ENCODE measurements at regions not wholly inside any gene's neighbourhood (a gene's known extent, or its start where the extent isn't known, plus 50 kb on each side); places are given as distances from the start of the nearest gene placed in this dataset.

DNA sequence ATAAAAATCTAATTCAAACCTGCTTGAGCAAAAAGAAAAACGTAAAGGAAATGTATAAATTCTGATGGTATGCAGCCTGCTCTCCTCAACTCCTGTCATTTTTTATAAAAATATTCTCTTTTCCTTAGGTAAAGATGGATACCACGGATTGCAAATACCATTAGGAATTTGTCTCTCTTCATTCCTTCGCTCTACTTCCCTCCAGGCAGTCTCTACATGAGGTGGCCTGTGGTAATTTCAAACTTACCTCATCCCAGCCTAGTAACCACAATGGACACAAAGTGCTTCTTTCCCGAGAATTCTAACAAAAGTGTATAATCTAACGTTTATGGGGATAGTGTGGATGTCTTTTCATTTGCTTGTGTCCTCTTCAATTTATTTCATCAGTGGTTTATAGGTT, 239.5 kb upstream of the LRRC7 start:
- Histone ChIP-seq H3K27ac (no peak overlapping the region), H3K36me3 (no peaks in the 10 kb centered on the region), H3K9me3 (no peaks in the 10 kb centered on the region), H3K4me3 (no peak overlapping the region), H3K27me3 (no peaks in the 10 kb centered on the region), H3K4me1 (no peaks in the 10 kb centered on the region)
- TF ChIP-seq, protein P1, sequence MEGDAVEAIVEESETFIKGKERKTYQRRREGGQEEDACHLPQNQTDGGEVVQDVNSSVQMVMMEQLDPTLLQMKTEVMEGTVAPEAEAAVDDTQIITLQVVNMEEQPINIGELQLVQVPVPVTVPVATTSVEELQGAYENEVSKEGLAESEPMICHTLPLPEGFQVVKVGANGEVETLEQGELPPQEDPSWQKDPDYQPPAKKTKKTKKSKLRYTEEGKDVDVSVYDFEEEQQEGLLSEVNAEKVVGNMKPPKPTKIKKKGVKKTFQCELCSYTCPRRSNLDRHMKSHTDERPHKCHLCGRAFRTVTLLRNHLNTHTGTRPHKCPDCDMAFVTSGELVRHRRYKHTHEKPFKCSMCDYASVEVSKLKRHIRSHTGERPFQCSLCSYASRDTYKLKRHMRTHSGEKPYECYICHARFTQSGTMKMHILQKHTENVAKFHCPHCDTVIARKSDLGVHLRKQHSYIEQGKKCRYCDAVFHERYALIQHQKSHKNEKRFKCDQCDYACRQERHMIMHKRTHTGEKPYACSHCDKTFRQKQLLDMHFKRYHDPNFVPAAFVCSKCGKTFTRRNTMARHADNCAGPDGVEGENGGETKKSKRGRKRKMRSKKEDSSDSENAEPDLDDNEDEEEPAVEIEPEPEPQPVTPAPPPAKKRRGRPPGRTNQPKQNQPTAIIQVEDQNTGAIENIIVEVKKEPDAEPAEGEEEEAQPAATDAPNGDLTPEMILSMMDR (IDR thresholded peaks at IDR 0.05), result no peak
- no peak for TF ChIP-seq POLR2A (IDR thresholded peaks at IDR 0.05)
- no peak for DNase-seq

DNA sequence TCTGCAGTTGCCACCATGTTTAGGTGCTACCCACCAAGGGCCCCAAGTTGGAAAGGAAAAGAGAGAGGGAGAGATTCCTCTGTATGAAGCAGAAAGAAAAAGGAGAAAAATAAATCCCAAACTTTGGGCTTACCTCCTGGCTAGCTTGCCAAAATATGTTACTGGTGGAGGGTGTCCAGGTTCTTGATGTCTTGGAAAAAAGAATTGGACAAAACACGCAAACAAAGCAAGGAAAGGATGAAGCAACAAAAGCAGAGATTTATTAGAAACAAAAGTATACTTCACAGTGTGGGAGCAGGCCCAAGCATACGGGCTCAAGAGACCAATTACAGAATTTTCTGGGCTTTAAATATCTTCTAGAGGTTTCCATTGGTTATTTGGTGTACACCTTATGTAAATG, 204.5 kb upstream of the LRRC7 start:
- Histone ChIP-seq H3K36me3 (no peaks in the 10 kb centered on the region), H3K27me3 (no peaks in the 10 kb centered on the region), H3K9me3 (no peaks in the 10 kb centered on the region), H3K27ac (no peak overlapping the region), H3K4me1 (no peaks in the 10 kb centered on the region), H3K4me3 (no peak overlapping the region)
- TF ChIP-seq, protein P1 (IDR thresholded peaks at IDR 0.05), result no peak
- TF ChIP-seq POLR2A (IDR thresholded peaks at IDR 0.05), result no peak
- no peak for DNase-seq

DNA sequence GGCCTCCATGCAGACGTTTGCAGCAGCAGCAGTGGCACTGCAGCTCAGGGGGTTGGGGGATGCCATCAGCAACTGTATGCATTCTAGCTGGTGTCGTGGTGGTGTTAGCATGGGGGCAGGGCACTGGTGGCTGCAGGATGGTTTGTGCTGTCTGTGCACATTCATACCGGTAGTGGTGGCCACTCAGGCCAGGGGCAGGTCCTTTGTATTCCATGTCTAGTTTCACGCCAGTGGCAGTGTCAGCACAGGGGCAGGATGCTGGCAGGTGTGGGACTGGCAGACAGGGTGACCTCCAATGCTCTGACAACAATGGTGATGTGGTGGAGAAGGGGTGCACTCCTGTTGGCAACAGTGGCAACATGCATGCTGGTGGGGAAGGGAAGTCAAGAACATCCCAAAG, 194.2 kb upstream of the LRRC7 start:
- H3K27me3 ChIP-seq, result no peaks in the 10 kb centered on the region
- no peak for TF ChIP-seq POLR2A (IDR thresholded peaks at IDR 0.05)
- TF ChIP-seq, protein P1 (IDR thresholded peaks at IDR 0.05), result no peak
- no peaks in the 10 kb centered on the region for H3K9me3 ChIP-seq
- H3K27ac ChIP-seq, result no peak overlapping the region
- no peaks in the 10 kb centered on the region for H3K36me3 ChIP-seq
- H3K4me1 ChIP-seq, result no peaks in the 10 kb centered on the region
- no peak overlapping the region for H3K4me3 ChIP-seq
- no peak for DNase-seq

DNA sequence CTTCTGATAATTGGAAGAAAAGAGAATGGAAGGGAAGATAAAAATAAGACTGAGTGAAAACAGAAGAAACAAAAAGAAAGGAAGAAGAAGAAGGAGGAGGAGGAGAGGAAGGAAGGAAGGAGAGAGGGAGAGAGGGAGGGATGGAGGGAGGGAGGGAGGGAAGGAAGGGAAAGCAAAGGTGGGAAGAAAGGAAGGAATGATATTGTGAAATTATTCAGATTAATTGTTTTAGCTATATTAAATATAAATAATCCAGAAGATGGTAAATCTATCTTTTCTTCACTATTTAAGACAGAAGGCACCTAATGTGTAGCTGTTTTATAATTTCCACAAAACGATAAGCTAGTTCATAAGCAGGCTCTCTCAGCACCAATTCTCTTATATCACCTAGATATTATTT, 191.3 kb upstream of the LRRC7 start:
- Histone ChIP-seq H3K27me3 (no peaks in the 10 kb centered on the region), H3K9me3 (no peaks in the 10 kb centered on the region), H3K27ac (no peak overlapping the region), H3K4me1 (no peaks in the 10 kb centered on the region), H3K4me3 (no peak overlapping the region), H3K36me3 (no peaks in the 10 kb centered on the region)
- no peak for DNase-seq
- TF ChIP-seq, protein P1 (IDR thresholded peaks at IDR 0.05), result no peak
- TF ChIP-seq POLR2A (IDR thresholded peaks at IDR 0.05), result no peak

DNA sequence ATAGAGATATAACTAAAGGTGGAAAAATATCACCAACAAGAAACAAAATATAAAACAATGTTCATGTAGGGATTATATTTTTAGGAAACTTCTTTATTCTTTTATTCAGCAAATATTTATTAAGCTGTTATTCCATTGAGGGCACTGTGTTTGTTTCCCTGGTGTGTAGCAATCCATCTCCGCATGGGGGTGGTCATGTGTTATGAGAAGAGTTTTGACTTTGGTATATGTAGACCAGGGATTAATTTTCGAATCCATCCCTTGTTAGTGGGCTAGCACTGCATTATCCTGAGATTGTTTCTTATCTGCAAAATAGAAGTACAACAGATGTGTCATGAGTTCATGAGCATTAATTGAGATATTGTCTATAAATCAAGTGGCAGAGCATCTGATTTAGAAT, 190.2 kb upstream of the LRRC7 start:
- Histone ChIP-seq H3K9me3 (no peaks in the 10 kb centered on the region), H3K27me3 (no peaks in the 10 kb centered on the region), H3K36me3 (no peaks in the 10 kb centered on the region), H3K4me3 (no peak overlapping the region), H3K27ac (no peak overlapping the region), H3K4me1 (no peaks in the 10 kb centered on the region)
- no peak for TF ChIP-seq POLR2A (IDR thresholded peaks at IDR 0.05)
- TF ChIP-seq, protein P1 (IDR thresholded peaks at IDR 0.05), result no peak
- no peak for DNase-seq

DNA sequence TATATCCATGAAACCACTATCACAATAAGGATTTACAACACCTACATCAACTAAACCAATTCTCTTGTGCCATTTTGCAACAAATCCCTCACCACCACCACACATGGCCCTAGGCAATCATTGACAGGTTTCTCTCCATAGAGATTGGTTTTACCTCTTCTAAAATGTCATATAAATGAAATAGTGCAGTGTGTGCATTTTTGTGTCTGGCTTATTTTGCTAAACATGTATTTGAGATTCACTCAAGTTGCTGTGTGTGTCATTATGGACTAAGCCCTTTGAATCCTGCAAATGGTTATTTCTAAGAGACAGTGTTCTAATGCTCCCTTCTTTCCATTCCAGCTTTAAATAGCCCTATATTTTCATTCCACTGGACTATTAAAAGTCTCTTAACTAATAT, 179.7 kb upstream of the LRRC7 start:
- no peaks in the 10 kb centered on the region for H3K27me3 ChIP-seq
- H3K4me1 ChIP-seq, result no peaks in the 10 kb centered on the region
- DNase-seq, result no peak
- no peak overlapping the region for H3K27ac ChIP-seq
- no peak overlapping the region for H3K4me3 ChIP-seq
- H3K36me3 ChIP-seq, result no peaks in the 10 kb centered on the region
- no peak for TF ChIP-seq POLR2A (IDR thresholded peaks at IDR 0.05)
- TF ChIP-seq, protein P1 (IDR thresholded peaks at IDR 0.05), result no peak
- peaks cover 0 to 2% (median 0%) of the 10 kb centered on the region in 4 donors for H3K9me3 ChIP-seq
